Subcutaneous abdominal adipose tissue (tissue), 5 donors: ENCODE measurements at regions not wholly inside any gene's neighbourhood (a gene's known extent, or its start where the extent isn't known, plus 50 kb on each side); places are given as distances from the start of the nearest gene placed in this dataset.
"Not testable (repeated sequence)": the region's sequence is repeated elsewhere in the genome, so short reads cannot be mapped to it uniquely, and the experiment has no call there.

Source experiments
- H3K27ac ChIP-seq: one replicate; pipeline ENCODE4 v1.7.0; 2013; ENCODE audit warnings: low read depth, mild to moderate bottlenecking, inconsistent platforms, low read length, moderate library complexity
- H3K27me3 ChIP-seq, 5 donors: one replicate each; pipeline ENCODE4 v1.7.0; 2013; ENCODE audit warnings: low read length in 5 of 5, inconsistent platforms in 1 of 5; ENCODE audit not compliant: control insufficient read depth in 5 of 5, insufficient read depth in 4 of 5
- H3K36me3 ChIP-seq, 5 donors: one replicate each; pipeline ENCODE4 v1.7.0; 2013; ENCODE audit warnings: low read length in 5 of 5; ENCODE audit not compliant: control insufficient read depth in 5 of 5, insufficient read depth in 5 of 5
- H3K4me1 ChIP-seq, 5 donors: one replicate each; pipeline ENCODE4 v1.7.0; 2013; ENCODE audit warnings: low read length in 5 of 5, mild to moderate bottlenecking in 3 of 5, moderate library complexity in 1 of 5; ENCODE audit not compliant: control insufficient read depth in 5 of 5, insufficient read depth in 5 of 5
- H3K4me3 ChIP-seq, 5 donors: one replicate each; pipeline ENCODE4 v1.7.0; 2013; ENCODE audit warnings: low read length in 5 of 5, low read depth in 1 of 5
- H3K9ac ChIP-seq, 5 donors: one replicate each; pipeline ENCODE4 v1.7.0; 2013; ENCODE audit warnings: low read length in 5 of 5, mild to moderate bottlenecking in 4 of 5, moderate library complexity in 3 of 5
- H3K9me3 ChIP-seq, 5 donors: one replicate each; pipeline ENCODE4 v1.7.0; 2013; ENCODE audit warnings: low read length in 5 of 5; ENCODE audit not compliant: control insufficient read depth in 5 of 5
- donor health status: healthy.
- donor health status: healthy.
- donor health status: healthy.
- donor health status: healthy.
- donor health status: healthy.

DNA sequence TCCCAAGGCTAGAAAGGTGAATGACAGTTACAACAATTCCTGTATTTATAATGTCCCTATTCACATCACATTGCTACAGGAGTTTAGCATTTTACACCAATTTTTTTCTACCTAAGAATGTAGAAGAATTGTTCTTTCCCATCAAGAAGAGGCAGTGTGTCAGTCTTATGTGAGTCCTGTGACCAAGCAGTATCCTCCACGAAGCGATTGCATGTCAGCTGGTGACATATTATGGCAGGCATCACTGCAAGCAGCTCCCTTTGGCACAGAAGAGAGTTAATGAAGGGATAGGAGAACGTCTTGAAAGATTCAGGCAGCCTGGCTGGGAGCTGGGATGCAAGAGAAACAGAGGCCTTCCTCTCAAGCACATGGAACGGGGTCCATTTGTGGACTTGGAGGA, 199.8 kb downstream of the SMC2 start:
- H3K27ac ChIP-seq = no peak overlapping the region
- H3K4me1 ChIP-seq = no peaks in the 10 kb centered on the region
- no peaks in the 10 kb centered on the region for H3K36me3 ChIP-seq
- no peak overlapping the region for H3K4me3 ChIP-seq
- no peaks in the 10 kb centered on the region for H3K27me3 ChIP-seq
- no peaks in the 10 kb centered on the region for H3K9me3 ChIP-seq
- H3K9ac ChIP-seq = no peak overlapping the region

GRCh38 chr9:104300124-104300523, 203.9 kb upstream of the OR13F1 start:
- Histone ChIP-seq H3K27ac (no peak overlapping the region), H3K36me3 (no peaks in the 10 kb centered on the region), H3K4me1 (no peaks in the 10 kb centered on the region), H3K4me3 (no peak overlapping the region), H3K9me3 (no peaks in the 10 kb centered on the region), H3K27me3 (no peaks in the 10 kb centered on the region), H3K9ac (no peak overlapping the region)

- no peaks in the 10 kb centered on the region for H3K27me3 ChIP-seq
- no peak overlapping the region for H3K27ac ChIP-seq
- no peaks in the 10 kb centered on the region for H3K36me3 ChIP-seq
- H3K9ac ChIP-seq = no peak overlapping the region
- H3K4me3 ChIP-seq = no peak overlapping the region
- H3K4me1 ChIP-seq = no peaks in the 10 kb centered on the region
- H3K9me3 ChIP-seq = no peaks in the 10 kb centered on the region
Observed at GRCh38 chr9:104301755-104302154, 202.3 kb upstream of the OR13F1 start.

DNA sequence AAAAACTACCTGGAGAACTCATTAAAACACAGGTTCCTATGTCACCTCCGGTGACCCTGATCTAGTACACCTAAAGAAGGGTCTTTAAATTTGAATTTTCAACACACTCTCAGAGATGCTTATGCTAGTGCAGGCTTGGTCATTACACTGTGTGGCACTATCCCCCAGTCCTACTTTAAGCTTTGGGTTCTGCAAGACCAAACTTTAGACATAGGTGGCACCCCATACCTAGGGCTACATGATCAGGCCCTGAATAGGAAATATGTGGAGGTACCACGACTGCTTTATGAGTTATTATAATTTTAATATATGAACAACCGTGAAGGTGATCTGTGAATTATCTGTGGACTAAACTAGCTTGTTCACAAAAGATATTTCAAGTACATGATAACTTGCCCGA, 201.3 kb upstream of the OR13F1 start:
- no peak overlapping the region for H3K9ac ChIP-seq
- H3K27ac ChIP-seq = no peak overlapping the region
- no peaks in the 10 kb centered on the region for H3K27me3 ChIP-seq
- H3K4me3 ChIP-seq = no peak overlapping the region
- H3K4me1 ChIP-seq = no peaks in the 10 kb centered on the region
- H3K9me3 ChIP-seq = no peaks in the 10 kb centered on the region
- H3K36me3 ChIP-seq = no peaks in the 10 kb centered on the region

- Histone ChIP-seq H3K27me3 (no peaks in the 10 kb centered on the region), H3K4me1 (no peaks in the 10 kb centered on the region), H3K27ac (no peak overlapping the region), H3K9me3 (no peaks in the 10 kb centered on the region), H3K36me3 (no peaks in the 10 kb centered on the region), H3K4me3 (no peak overlapping the region), H3K9ac (no peak overlapping the region)
Observed at GRCh38 chr9:104304925-104305324, 199.1 kb upstream of the OR13F1 start.

GRCh38 chr9:104313396-104314110, 190.5 kb upstream of the OR13F1 start:
- Histone ChIP-seq H3K36me3 (no peaks in the 10 kb centered on the region), H3K9ac (no peak overlapping the region), H3K4me1 (no peaks in the 10 kb centered on the region), H3K27me3 (no peaks in the 10 kb centered on the region), H3K4me3 (no peak overlapping the region), H3K9me3 (no peaks in the 10 kb centered on the region), H3K27ac (no peak overlapping the region)

- H3K4me3 ChIP-seq, H3K4me1 ChIP-seq, H3K27me3 ChIP-seq, H3K9me3 ChIP-seq, H3K27ac ChIP-seq, H3K36me3 ChIP-seq, H3K9ac ChIP-seq: not testable (repeated sequence)
Observed at GRCh38 chr9:104316201-104317009, 187.7 kb upstream of the OR13F1 start.

DNA sequence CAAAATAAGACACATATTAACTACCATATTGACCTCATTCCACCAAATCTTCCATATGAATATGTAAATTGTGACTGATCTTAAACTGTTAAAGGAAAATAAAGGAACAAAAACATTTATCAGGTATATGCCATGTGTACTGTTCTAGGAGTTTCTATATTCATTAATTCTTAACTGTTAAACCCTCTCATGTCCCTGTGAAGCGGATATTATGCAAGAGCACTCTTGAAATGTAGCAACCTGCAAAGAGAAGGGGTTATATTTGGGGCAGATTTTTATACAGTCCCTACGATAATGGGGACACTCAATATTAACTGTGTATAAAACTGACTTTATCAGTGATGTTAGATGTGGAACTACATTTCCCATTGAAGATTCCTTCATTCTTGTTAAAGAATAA, 184.9 kb upstream of the OR13F1 start:
- Histone ChIP-seq H3K36me3 (no peaks in the 10 kb centered on the region), H3K9ac (no peak overlapping the region), H3K27me3 (no peaks in the 10 kb centered on the region), H3K9me3 (no peaks in the 10 kb centered on the region), H3K4me1 (peaks cover 0 to 5% (median 0%) of the 10 kb centered on the region in 5 donors), H3K4me3 (no peak overlapping the region), H3K27ac (no peak overlapping the region)

GRCh38 chr9:104319685-104320084, 184.4 kb upstream of the OR13F1 start:
- Histone ChIP-seq H3K4me3 (no peak overlapping the region), H3K36me3 (no peaks in the 10 kb centered on the region), H3K9ac (no peak overlapping the region), H3K4me1 (peaks cover 0 to 5% (median 0%) of the 10 kb centered on the region in 5 donors), H3K27me3 (no peaks in the 10 kb centered on the region), H3K9me3 (no peaks in the 10 kb centered on the region), H3K27ac (no peak overlapping the region)

DNA sequence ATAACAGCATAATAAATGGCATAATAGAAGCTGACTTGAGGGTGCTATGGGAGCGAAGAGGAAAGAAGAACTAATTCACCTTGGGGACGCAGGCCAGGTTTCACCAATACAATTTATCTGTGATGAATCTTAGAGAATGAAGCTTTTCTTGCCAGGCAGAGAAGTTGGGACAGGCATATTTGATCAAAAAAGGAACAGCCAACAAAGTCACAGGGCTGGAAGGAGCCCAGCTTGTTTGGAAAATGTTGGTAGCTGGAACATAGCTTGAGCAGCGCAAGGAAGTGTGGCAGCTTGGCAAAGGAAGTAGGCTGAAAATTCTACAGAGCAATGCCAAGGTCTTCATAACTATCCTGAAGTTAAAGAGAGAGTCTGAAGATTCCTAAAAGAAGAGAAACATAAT, 181.5 kb upstream of the OR13F1 start:
- Histone ChIP-seq H3K4me1 (peaks cover 0 to 5% (median 0%) of the 10 kb centered on the region in 5 donors), H3K4me3 (no peak overlapping the region), H3K9me3 (no peaks in the 10 kb centered on the region), H3K27ac (no peak overlapping the region), H3K36me3 (no peaks in the 10 kb centered on the region), H3K9ac (no peak overlapping the region), H3K27me3 (no peaks in the 10 kb centered on the region)
